Breast epithelium (tissue), 3 donors: ENCODE measurements at regions not wholly inside any gene's neighbourhood (a gene's known extent, or its start where the extent isn't known, plus 50 kb on each side); places are given as distances from the start of the nearest gene placed in this dataset.

Experiments used
- POLR2A ChIP-seq: fragments of 450-650 bp; IDR thresholded peaks from one replicate; pipeline ENCODE4 v1.6.1; 2016; ENCODE audit warnings: antibody characterized with exemption, mild to moderate bottlenecking, moderate library complexity
- TF ChIP-seq, protein P1 (sequence below), 3 donors: fragments of 450-650 bp; IDR thresholded peaks; one replicate each; pipeline ENCODE4 v1.5.1; 2016 to 2017; ENCODE audit warnings: antibody characterized with exemption in 3 of 3, mild to moderate bottlenecking in 3 of 3, moderate library complexity in 3 of 3

DNA sequence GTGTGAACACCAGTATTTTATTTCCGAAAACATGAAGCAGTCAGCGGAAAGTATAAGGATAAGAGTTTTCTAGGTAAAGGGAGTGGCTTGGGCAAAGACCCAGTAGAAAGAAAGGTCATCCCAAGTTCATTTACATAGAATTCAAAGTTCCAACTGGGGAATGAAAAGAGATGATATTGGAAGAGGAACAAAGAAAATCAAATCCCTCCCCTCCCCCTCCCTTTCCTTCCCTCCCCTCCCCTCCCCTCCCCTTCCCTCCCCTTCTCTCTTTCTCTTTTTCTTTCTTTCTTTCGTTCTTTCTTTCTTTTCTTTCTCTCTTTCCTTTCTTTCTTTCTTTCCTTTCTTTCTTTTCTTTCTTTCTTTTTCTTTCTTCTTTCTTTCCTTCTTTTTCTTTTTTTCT lies 675.7 kb upstream of the NRXN1 start:
- TF ChIP-seq, protein P1, sequence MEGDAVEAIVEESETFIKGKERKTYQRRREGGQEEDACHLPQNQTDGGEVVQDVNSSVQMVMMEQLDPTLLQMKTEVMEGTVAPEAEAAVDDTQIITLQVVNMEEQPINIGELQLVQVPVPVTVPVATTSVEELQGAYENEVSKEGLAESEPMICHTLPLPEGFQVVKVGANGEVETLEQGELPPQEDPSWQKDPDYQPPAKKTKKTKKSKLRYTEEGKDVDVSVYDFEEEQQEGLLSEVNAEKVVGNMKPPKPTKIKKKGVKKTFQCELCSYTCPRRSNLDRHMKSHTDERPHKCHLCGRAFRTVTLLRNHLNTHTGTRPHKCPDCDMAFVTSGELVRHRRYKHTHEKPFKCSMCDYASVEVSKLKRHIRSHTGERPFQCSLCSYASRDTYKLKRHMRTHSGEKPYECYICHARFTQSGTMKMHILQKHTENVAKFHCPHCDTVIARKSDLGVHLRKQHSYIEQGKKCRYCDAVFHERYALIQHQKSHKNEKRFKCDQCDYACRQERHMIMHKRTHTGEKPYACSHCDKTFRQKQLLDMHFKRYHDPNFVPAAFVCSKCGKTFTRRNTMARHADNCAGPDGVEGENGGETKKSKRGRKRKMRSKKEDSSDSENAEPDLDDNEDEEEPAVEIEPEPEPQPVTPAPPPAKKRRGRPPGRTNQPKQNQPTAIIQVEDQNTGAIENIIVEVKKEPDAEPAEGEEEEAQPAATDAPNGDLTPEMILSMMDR (IDR thresholded peaks at IDR 0.05), result no peak
- no peak for TF ChIP-seq POLR2A
